HCT116 (cell line): ENCODE measurements at regions not wholly inside any gene's neighbourhood (a gene's known extent, or its start where the extent isn't known, plus 50 kb on each side); places are given as distances from the start of the nearest gene placed in this dataset.

Experiments used
- ATF3 ChIP-seq: IDR thresholded peaks from 2 replicates; pipeline ENCODE4 v1.6.1; 2012
- CEBPB ChIP-seq: IDR thresholded peaks from 2 replicates; pipeline ENCODE4 v1.6.1; 2012; ENCODE audit warnings: low read depth
- EZH2 ChIP-seq: fragments of 200-600 bp; sonication (generic); IDR thresholded peaks from 2 replicates; pipeline ENCODE4 v1.6.1; 2017; ENCODE audit warnings: antibody characterized with exemption, mixed run types
- JUND ChIP-seq: IDR thresholded peaks from 2 replicates; pipeline ENCODE4 v1.6.1; 2012
- POLR2A ChIP-seq: IDR thresholded peaks from 2 replicates; pipeline ENCODE4 v1.7.0; 2011; ENCODE audit warnings: borderline replicate concordance; ENCODE audit not compliant: insufficient read depth, insufficient read length; ENCODE audit errors: extremely low read depth
- POLR2AphosphoS5 ChIP-seq: IDR thresholded peaks from 2 replicates; pipeline ENCODE4 v1.6.1; 2011; ENCODE audit warnings: mild to moderate bottlenecking, low read depth, low read length, moderate library complexity
- REST ChIP-seq: IDR thresholded peaks from 2 replicates; pipeline ENCODE4 v1.6.1; 2012; ENCODE audit warnings: low read depth
- SP1 ChIP-seq: IDR thresholded peaks from 2 replicates; pipeline ENCODE4 v1.6.1; 2012; ENCODE audit warnings: low read depth
- ZNF274 ChIP-seq: fragments of 200-500 bp; sonication (Bioruptor generic); IDR thresholded peaks from 2 replicates; pipeline ENCODE4 v1.6.1; 2014; ENCODE audit warnings: mild to moderate bottlenecking, low read depth, low read length, inconsistent platforms
- TF ChIP-seq, protein P1 (sequence below), 3 experiments: fragments of 200-600 bp in 1 of 3; sonication (generic) in 1 of 3; IDR thresholded peaks in 2 of 3; conservative IDR thresholded peaks in 1 of 3; 2 replicates each; pipeline ENCODE4 v1.5.1; 2012 to 2017; ENCODE audit warnings: low read depth in 2 of 3, low read length in 2 of 3, antibody characterized with exemption in 1 of 3, borderline replicate concordance in 1 of 3, control low read depth in 1 of 3, mild to moderate bottlenecking in 1 of 3, mixed read lengths in 1 of 3, mixed run types in 1 of 3, moderate library complexity in 1 of 3; ENCODE audit not compliant: insufficient read depth in 1 of 3
- TF ChIP-seq, protein P2 (sequence below): IDR thresholded peaks from 2 replicates; pipeline ENCODE4 v1.6.1; 2011; ENCODE audit warnings: mild to moderate bottlenecking, low read length, moderate library complexity; ENCODE audit not compliant: insufficient replicate concordance; ENCODE audit errors: extremely low read depth

GRCh38 chr16:86963600-86964575 is 353.3 kb downstream of the C16orf95 start:
- no peak for TF ChIP-seq EZH2
- TF ChIP-seq, protein P1, sequence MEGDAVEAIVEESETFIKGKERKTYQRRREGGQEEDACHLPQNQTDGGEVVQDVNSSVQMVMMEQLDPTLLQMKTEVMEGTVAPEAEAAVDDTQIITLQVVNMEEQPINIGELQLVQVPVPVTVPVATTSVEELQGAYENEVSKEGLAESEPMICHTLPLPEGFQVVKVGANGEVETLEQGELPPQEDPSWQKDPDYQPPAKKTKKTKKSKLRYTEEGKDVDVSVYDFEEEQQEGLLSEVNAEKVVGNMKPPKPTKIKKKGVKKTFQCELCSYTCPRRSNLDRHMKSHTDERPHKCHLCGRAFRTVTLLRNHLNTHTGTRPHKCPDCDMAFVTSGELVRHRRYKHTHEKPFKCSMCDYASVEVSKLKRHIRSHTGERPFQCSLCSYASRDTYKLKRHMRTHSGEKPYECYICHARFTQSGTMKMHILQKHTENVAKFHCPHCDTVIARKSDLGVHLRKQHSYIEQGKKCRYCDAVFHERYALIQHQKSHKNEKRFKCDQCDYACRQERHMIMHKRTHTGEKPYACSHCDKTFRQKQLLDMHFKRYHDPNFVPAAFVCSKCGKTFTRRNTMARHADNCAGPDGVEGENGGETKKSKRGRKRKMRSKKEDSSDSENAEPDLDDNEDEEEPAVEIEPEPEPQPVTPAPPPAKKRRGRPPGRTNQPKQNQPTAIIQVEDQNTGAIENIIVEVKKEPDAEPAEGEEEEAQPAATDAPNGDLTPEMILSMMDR (IDR thresholded peaks at IDR 0.05 in 2 of 3, conservative IDR thresholded peaks at IDR 0.05 in 1 of 3; ENCODE audit: borderline replicate concordance in 1 of 3, insufficient read depth in 1 of 3, low read depth in 2 of 3, low read length in 2 of 3) = no peak
- no peak for TF ChIP-seq CEBPB
- TF ChIP-seq JUND = no peak
- no peak for TF ChIP-seq SP1
- TF ChIP-seq REST = no peak
- TF ChIP-seq POLR2A = no peak
- TF ChIP-seq POLR2AphosphoS5 = no peak
- no peak for TF ChIP-seq ATF3
- TF ChIP-seq ZNF274 = no peak
- TF ChIP-seq, protein P2, sequence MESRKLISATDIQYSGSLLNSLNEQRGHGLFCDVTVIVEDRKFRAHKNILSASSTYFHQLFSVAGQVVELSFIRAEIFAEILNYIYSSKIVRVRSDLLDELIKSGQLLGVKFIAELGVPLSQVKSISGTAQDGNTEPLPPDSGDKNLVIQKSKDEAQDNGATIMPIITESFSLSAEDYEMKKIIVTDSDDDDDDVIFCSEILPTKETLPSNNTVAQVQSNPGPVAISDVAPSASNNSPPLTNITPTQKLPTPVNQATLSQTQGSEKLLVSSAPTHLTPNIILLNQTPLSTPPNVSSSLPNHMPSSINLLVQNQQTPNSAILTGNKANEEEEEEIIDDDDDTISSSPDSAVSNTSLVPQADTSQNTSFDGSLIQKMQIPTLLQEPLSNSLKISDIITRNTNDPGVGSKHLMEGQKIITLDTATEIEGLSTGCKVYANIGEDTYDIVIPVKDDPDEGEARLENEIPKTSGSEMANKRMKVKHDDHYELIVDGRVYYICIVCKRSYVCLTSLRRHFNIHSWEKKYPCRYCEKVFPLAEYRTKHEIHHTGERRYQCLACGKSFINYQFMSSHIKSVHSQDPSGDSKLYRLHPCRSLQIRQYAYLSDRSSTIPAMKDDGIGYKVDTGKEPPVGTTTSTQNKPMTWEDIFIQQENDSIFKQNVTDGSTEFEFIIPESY = no peak
